Activated CD4-positive, alpha-beta T cell treated with anti-CD3 and anti-CD28 coated beads, Interleukin-2, Interleukin-4, amounts not matched to agents 100 ng/mL and 50 ng/mL, durations not matched to agents 16 hours and 8 hours (primary cell): ENCODE measurements at regions not wholly inside any gene's neighbourhood (a gene's known extent, or its start where the extent isn't known, plus 50 kb on each side); places are given as distances from the start of the nearest gene placed in this dataset.
A peak's percentile ranks its signal among the peaks of the same experiment; 100 is the strongest.

Experiments used
- DNase-seq: peaks from one replicate; pipeline ENCODE4 v3.0.0-alpha.2; 2020; ENCODE audit warnings: low spot score

GRCh38 chr7:41633690-41634089 lies 69.2 kb downstream of the INHBA start:
- DNase-seq = no peak

- peak; percentile 31 for DNase-seq
Measured at GRCh38 chr7:41630741-41631140, 72.1 kb downstream of the INHBA start.

- DNase-seq = no peak
Measured at GRCh38 chr7:41629711-41630111, 73.2 kb downstream of the INHBA start.

GRCh38 chr7:41628901-41629300 lies 74.0 kb downstream of the INHBA start:
- peak; percentile 8 for DNase-seq

GRCh38 chr7:41627645-41628298 lies 75.1 kb downstream of the INHBA start:
- DNase-seq = no peak

- no peak for DNase-seq
Measured at GRCh38 chr7:41624818-41625217, 78.1 kb downstream of the INHBA start.

- no peak for DNase-seq
Measured at GRCh38 chr7:41621953-41622831, 80.7 kb downstream of the INHBA start.

- no peak for DNase-seq
Measured at GRCh38 chr7:41617987-41618386, 84.9 kb downstream of the INHBA start.

GRCh38 chr7:41612798-41613197 lies 90.1 kb downstream of the INHBA start:
- DNase-seq = no peak

GRCh38 chr7:41612386-41612785 lies 90.5 kb downstream of the INHBA start:
- no peak for DNase-seq

- no peak for DNase-seq
Measured at GRCh38 chr7:41608447-41608846, 94.4 kb downstream of the INHBA start.

- no peak for DNase-seq
Measured at GRCh38 chr7:41603985-41604384, 98.9 kb downstream of the INHBA start.

- no peak for DNase-seq
Measured at GRCh38 chr7:41599760-41600159, 103.1 kb downstream of the INHBA start.

GRCh38 chr7:41592794-41593193 lies 110.1 kb downstream of the INHBA start:
- no peak for DNase-seq

- DNase-seq = no peak
Measured at GRCh38 chr7:41592236-41592635, 110.7 kb downstream of the INHBA start.

- DNase-seq = no peak
Measured at GRCh38 chr7:41590986-41591385, 111.9 kb downstream of the INHBA start.

GRCh38 chr7:41588341-41588740 lies 114.5 kb downstream of the INHBA start:
- DNase-seq = no peak

GRCh38 chr7:41586931-41587640 lies 115.8 kb downstream of the INHBA start:
- no peak for DNase-seq

- no peak for DNase-seq
Measured at GRCh38 chr7:41584746-41585145, 118.1 kb downstream of the INHBA start.

- no peak for DNase-seq
Measured at GRCh38 chr7:41582116-41582515, 120.8 kb downstream of the INHBA start.

- DNase-seq = no peak
Measured at GRCh38 chr7:41581041-41581440, 121.8 kb downstream of the INHBA start.

GRCh38 chr7:41579961-41580935 lies 122.6 kb downstream of the INHBA start:
- DNase-seq = no peak
